Activated CD8-positive, alpha-beta memory T cell treated with anti-CD3 and anti-CD28 coated beads for 4 hours (primary cell): ENCODE measurements at regions not wholly inside any gene's neighbourhood (a gene's known extent, or its start where the extent isn't known, plus 50 kb on each side); places are given as distances from the start of the nearest gene placed in this dataset.
"Not testable (repeated sequence)": the region's sequence is repeated elsewhere in the genome, so short reads cannot be mapped to it uniquely, and the experiment has no call there.

Experiments
- DNase-seq, 2 donors: peaks; one replicate each; pipeline ENCODE4 v3.0.0-alpha.2; 2020; ENCODE audit warnings: low read depth in 2 of 2

- not testable (repeated sequence) for DNase-seq
Observed at GRCh38 chr7:55743454-55743717, 119.2 kb downstream of the SEPTIN14 start.

- DNase-seq, result not testable (repeated sequence)
Observed at GRCh38 chr7:55742651-55743453, 119.7 kb downstream of the SEPTIN14 start.

- DNase-seq, result not testable (repeated sequence)
Observed at GRCh38 chr7:55741721-55742631, 120.6 kb downstream of the SEPTIN14 start.

- not testable (repeated sequence) for DNase-seq
Observed at GRCh38 chr7:55740633-55741250, 121.8 kb downstream of the SEPTIN14 start.

- not testable (repeated sequence) for DNase-seq
Observed at GRCh38 chr7:55740053-55740452, 122.5 kb downstream of the SEPTIN14 start.

GRCh38 chr7:55736641-55737221 lies 125.8 kb downstream of the SEPTIN14 start:
- DNase-seq, result not testable (repeated sequence)

- no peak for DNase-seq
Observed at GRCh38 chr7:55733241-55734140, 129.1 kb downstream of the SEPTIN14 start.

- DNase-seq, result no peak
Observed at GRCh38 chr7:55731931-55732330, 130.6 kb downstream of the SEPTIN14 start.

- no peak for DNase-seq
Observed at GRCh38 chr7:55730197-55730596, 132.4 kb downstream of the SEPTIN14 start.

- DNase-seq, result no peak
Observed at GRCh38 chr7:55723621-55723941, 139.0 kb downstream of the SEPTIN14 start.

GRCh38 chr7:55722874-55723620 lies 139.5 kb downstream of the SEPTIN14 start:
- DNase-seq, result not testable (repeated sequence)

GRCh38 chr7:55721004-55721403 lies 141.5 kb downstream of the SEPTIN14 start:
- DNase-seq, result not testable (repeated sequence)

GRCh38 chr7:55715247-55715867 lies 143.1 kb upstream of the VOPP1 start:
- DNase-seq, result not testable (repeated sequence)

GRCh38 chr7:55714370-55714769 lies 142.1 kb upstream of the VOPP1 start:
- DNase-seq, result not testable (repeated sequence)

- DNase-seq, result not testable (repeated sequence)
Observed at GRCh38 chr7:55710312-55710711, 138.0 kb upstream of the VOPP1 start.

GRCh38 chr7:55708028-55708427 lies 135.7 kb upstream of the VOPP1 start:
- not testable (repeated sequence) for DNase-seq

GRCh38 chr7:55707410-55707809 lies 135.1 kb upstream of the VOPP1 start:
- DNase-seq, result not testable (repeated sequence)

GRCh38 chr7:55706451-55707195 lies 134.3 kb upstream of the VOPP1 start:
- DNase-seq, result not testable (repeated sequence)
